Loucy (cell line): ENCODE measurements at regions not wholly inside any gene's neighbourhood (a gene's known extent, or its start where the extent isn't known, plus 50 kb on each side); places are given as distances from the start of the nearest gene placed in this dataset.

ENCODE experiments used
- H2AFZ ChIP-seq: fragments of 200-600 bp; sonication (generic); 2 replicates; pipeline ENCODE4 v1.6.0; 2016; ENCODE audit warnings: antibody characterized with exemption, mild to moderate bottlenecking, low read length, moderate library complexity
- H3F3A ChIP-seq: fragments of 200-600 bp; 2 replicates; pipeline ENCODE4 v1.6.0; 2016; ENCODE audit warnings: antibody characterized with exemption, low read depth, mild to moderate bottlenecking
- H3K27me3 ChIP-seq: fragments of 200-600 bp; sonication (generic); 2 replicates; pipeline ENCODE4 v1.6.1; 2014; ENCODE audit warnings: low read length, mild to moderate bottlenecking; ENCODE audit not compliant: insufficient read depth, poor library complexity, severe bottlenecking
- H3K36me3 ChIP-seq: fragments of 200-600 bp; sonication (generic); 2 replicates; pipeline ENCODE4 v1.6.1; 2016; ENCODE audit warnings: low read length; ENCODE audit not compliant: insufficient read depth
- H3K4me1 ChIP-seq: fragments of 200-600 bp; sonication (generic); 2 replicates; pipeline ENCODE4 v1.5.1; 2014; ENCODE audit warnings: low read length, mild to moderate bottlenecking; ENCODE audit not compliant: insufficient read depth, poor library complexity, severe bottlenecking
- H3K4me2 ChIP-seq: fragments of 200-600 bp; sonication (generic); 2 replicates; pipeline ENCODE4 v1.6.0; 2014; ENCODE audit warnings: antibody characterized with exemption, low read length, low read depth, mild to moderate bottlenecking; ENCODE audit not compliant: poor library complexity, severe bottlenecking
- H3K4me3 ChIP-seq: fragments of 200-600 bp; sonication (generic); 2 replicates; pipeline ENCODE4 v1.5.1; 2014; ENCODE audit warnings: low read length, mild to moderate bottlenecking, mixed read lengths; ENCODE audit not compliant: poor library complexity, severe bottlenecking
- H3K79me2 ChIP-seq: fragments of 200-600 bp; sonication (generic); 2 replicates; pipeline ENCODE4 v1.6.1; 2014; ENCODE audit warnings: low read length; ENCODE audit not compliant: insufficient read depth
- H3K9ac ChIP-seq: fragments of 200-600 bp; sonication (generic); 2 replicates; pipeline ENCODE4 v1.6.0; 2014; ENCODE audit warnings: mild to moderate bottlenecking, low read depth, low read length, moderate library complexity; ENCODE audit not compliant: poor library complexity, severe bottlenecking
- H3K9me2 ChIP-seq: fragments of 200-600 bp; sonication (generic); replicated peaks from 2 replicates; pipeline ENCODE4 v1.6.1; 2016; ENCODE audit warnings: low read depth, low read length, mixed read lengths
- H3K9me3 ChIP-seq: fragments of 200-600 bp; sonication (generic); 2 replicates; pipeline ENCODE4 v1.6.1; 2014; ENCODE audit warnings: mild to moderate bottlenecking, antibody characterized with exemption, low read length, low read depth; ENCODE audit not compliant: insufficient read depth
- H4K20me1 ChIP-seq: fragments of 200-600 bp; sonication (generic); 2 replicates; pipeline ENCODE4 v1.6.0; 2014; ENCODE audit warnings: antibody characterized with exemption, low read length, mild to moderate bottlenecking; ENCODE audit not compliant: insufficient read depth, poor library complexity, severe bottlenecking
- EZH2phosphoT487 ChIP-seq: fragments of 200-600 bp; IDR thresholded peaks from 2 replicates; pipeline ENCODE4 v1.6.1; 2018; ENCODE audit warnings: antibody characterized with exemption, mild to moderate bottlenecking, moderate library complexity, borderline replicate concordance
- TF ChIP-seq, protein P1 (sequence below): fragments of 200-600 bp; sonication (generic); conservative IDR thresholded peaks from 2 replicates; pipeline ENCODE4 v1.5.1; 2014; ENCODE audit warnings: mild to moderate bottlenecking, antibody characterized with exemption, low read length

DNA sequence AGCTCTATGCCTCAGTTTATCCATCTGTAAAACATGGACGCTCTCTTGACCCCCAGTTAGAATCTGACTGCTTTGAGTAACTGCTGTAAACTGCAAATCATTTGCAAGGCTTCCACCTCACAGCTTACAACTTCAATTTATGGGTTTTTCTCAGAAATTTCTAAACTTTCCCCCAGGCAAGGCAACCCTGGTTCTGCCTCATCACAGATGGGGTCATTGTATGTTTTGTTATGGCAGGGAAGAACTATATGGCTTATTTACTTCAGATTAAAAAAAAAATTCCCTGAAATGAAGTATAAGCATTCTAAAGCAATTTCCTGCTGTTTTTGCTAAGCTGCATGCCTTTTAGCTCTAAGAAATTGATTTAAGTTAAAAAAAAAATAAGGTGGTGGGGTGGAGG is 60.0 kb downstream of the TMEM215 start:
- H3K36me3 ChIP-seq: no peaks in the 10 kb centered on the region
- TF ChIP-seq, protein P1, sequence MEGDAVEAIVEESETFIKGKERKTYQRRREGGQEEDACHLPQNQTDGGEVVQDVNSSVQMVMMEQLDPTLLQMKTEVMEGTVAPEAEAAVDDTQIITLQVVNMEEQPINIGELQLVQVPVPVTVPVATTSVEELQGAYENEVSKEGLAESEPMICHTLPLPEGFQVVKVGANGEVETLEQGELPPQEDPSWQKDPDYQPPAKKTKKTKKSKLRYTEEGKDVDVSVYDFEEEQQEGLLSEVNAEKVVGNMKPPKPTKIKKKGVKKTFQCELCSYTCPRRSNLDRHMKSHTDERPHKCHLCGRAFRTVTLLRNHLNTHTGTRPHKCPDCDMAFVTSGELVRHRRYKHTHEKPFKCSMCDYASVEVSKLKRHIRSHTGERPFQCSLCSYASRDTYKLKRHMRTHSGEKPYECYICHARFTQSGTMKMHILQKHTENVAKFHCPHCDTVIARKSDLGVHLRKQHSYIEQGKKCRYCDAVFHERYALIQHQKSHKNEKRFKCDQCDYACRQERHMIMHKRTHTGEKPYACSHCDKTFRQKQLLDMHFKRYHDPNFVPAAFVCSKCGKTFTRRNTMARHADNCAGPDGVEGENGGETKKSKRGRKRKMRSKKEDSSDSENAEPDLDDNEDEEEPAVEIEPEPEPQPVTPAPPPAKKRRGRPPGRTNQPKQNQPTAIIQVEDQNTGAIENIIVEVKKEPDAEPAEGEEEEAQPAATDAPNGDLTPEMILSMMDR: no peak
- TF ChIP-seq EZH2phosphoT487: no peak

DNA sequence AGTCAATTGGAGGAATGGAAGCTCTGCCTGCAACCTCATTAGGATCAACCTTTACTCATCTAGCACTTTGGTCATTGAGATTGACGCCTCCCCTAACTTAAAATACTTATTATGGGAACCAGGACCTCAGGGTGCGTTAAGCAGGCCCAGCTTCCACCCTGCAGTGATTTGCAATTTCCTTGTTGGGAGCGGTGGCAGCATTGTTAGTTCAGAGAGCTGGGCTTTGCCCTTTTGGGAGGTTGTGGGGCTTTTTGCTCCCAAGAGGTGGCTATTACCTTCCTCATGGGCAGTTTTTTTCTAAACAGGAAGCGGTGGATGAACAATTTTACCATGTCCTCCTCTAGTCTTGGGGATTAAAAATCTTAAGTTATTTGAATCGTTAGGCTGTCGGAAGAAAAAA is 60.9 kb downstream of the TMEM215 start:
- no peak overlapping the region for H2AFZ ChIP-seq
- no peak for TF ChIP-seq EZH2phosphoT487
- TF ChIP-seq, protein P1: no peak
- H3K4me2 ChIP-seq: no peak overlapping the region
- no peaks in the 10 kb centered on the region for H3K79me2 ChIP-seq
- no peaks in the 10 kb centered on the region for H3K4me1 ChIP-seq
- H3K36me3 ChIP-seq: no peaks in the 10 kb centered on the region
- no peaks in the 10 kb centered on the region for H3K27me3 ChIP-seq
- H3K9me2 ChIP-seq: no peaks in the 10 kb centered on the region
- H3K4me3 ChIP-seq: no peak overlapping the region
- no peaks in the 10 kb centered on the region for H3F3A ChIP-seq
- H4K20me1 ChIP-seq: no peaks in the 10 kb centered on the region
- H3K9ac ChIP-seq: no peak overlapping the region
- H3K9me3 ChIP-seq: 0 out of 2 replicates have a peak, but pooled peaks cover 3% of the 10 kb centered on the region

More for the DNA sequence above, 60.0 kb downstream of the TMEM215 start:
- Histone ChIP-seq H3K9ac (no peak overlapping the region), H3F3A (no peaks in the 10 kb centered on the region), H3K4me3 (no peak overlapping the region), H3K4me2 (no peak overlapping the region), H3K4me1 (no peaks in the 10 kb centered on the region), H3K9me2 (no peaks in the 10 kb centered on the region), H2AFZ (no peak overlapping the region), H3K27me3 (no peaks in the 10 kb centered on the region), H4K20me1 (no peaks in the 10 kb centered on the region), H3K9me3 (0 out of 2 replicates have a peak, but pooled peaks cover 3% of the 10 kb centered on the region), H3K79me2 (no peaks in the 10 kb centered on the region)

DNA sequence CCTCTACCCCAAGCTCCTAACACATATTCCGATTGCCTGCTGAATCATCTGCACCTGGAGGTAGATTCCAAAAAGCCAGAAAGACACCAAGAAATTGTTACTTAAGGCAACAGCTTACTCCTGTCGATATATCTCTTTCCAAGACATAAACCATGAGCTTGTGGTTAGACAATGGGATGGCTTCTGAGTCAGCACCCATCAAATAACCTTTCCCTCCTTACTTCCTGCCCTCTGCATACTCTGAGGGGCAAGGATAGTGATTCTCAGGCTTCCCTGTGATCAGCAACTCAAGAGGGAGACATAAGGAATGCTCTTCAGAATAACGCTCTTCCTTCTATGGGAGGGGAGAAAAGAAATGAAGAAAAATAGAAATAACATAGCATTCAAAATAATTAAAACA is 70.9 kb downstream of the TMEM215 start:
- Histone ChIP-seq H3K9me3 (no peaks in the 10 kb centered on the region), H3K4me2 (no peak overlapping the region), H2AFZ (no peak overlapping the region), H3K4me3 (no peak overlapping the region), H3K9me2 (no peaks in the 10 kb centered on the region), H3F3A (no peaks in the 10 kb centered on the region), H3K27me3 (no peaks in the 10 kb centered on the region), H3K36me3 (no peaks in the 10 kb centered on the region), H4K20me1 (no peaks in the 10 kb centered on the region), H3K4me1 (no peaks in the 10 kb centered on the region), H3K79me2 (no peaks in the 10 kb centered on the region), H3K9ac (no peak overlapping the region)
- TF ChIP-seq EZH2phosphoT487: no peak
- TF ChIP-seq, protein P1: no peak
